Stimulated activated naive CD8-positive, alpha-beta T cell treated with anti-CD3 and anti-CD28 coated beads, Interleukin-15, Interleukin-2, amounts not matched to agents 100 U/mL and 50 U/mL, for 24 hours (primary cell): ENCODE measurements at regions not wholly inside any gene's neighbourhood (a gene's known extent, or its start where the extent isn't known, plus 50 kb on each side); places are given as distances from the start of the nearest gene placed in this dataset.

Experiments used
- ATAC-seq: fragments of 150-1000 bp; cut with Tn5 transposase; one replicate; pipeline ENCODE4 v1.10.0; 2021
- DNase-seq: peaks from one replicate; pipeline ENCODE4 v3.0.0; 2021

DNA sequence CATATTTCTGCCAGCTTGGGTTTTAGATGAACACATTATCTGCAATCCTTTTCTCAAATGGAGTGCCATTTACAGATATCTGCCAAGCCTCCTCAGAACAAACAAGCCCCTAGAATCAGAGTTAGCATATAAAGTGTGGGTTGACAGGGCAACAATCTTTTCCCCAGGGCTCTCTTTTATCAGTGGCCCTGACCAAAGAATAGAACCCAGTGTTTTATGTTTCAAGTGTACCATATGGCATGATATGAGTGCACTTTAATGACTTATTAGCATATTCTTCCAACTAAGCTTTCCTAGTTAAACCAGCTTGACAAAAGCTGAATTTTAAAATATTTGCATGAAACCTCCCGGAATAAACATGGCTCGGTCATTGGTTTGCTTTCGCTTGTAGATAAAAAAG lies 57.3 kb downstream of the EVX1 start:
- DNase-seq: no peak
- no peak for ATAC-seq

DNA sequence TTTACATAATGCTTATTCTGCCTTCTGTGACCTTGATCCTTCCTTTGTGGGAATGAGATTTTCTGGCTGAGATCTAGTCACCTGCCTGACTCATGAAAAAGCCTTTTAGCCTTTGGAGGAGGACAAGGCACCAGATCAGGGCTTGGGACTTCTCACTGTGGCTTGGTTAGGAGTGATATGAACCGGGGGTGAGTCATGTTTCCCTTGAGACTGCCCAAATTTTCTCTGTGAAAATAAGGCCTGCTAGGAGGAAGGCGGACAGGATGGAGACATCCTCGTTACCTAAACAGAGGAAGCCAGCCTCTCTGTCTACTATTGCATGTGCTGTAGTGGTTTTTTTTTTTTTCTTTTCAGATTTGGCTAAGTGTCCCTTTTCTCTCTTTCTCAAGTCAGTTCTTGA lies 57.8 kb downstream of the EVX1 start:
- ATAC-seq (no peak), DNase-seq (no peak)

DNA sequence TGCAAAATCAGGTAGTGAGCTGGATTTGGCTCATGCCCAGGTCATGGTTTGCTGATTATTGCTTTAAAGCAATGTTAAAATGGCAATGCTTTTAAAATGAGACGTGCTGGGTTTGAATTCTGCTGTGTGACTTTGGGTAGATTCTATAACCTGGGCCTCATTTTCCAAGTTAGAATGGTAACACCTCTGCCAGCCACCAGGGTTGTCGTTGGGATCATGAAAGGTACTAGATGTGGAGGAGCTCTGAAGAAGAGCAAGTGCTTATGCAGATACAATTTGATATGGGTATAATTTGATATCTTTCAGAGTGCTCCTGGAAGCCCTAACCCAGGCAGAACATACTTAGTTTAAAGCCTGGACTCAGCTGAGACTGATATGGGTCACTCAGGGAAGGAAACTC lies 60.0 kb downstream of the EVX1 start:
- DNase-seq: no peak
- no peak for ATAC-seq

DNA sequence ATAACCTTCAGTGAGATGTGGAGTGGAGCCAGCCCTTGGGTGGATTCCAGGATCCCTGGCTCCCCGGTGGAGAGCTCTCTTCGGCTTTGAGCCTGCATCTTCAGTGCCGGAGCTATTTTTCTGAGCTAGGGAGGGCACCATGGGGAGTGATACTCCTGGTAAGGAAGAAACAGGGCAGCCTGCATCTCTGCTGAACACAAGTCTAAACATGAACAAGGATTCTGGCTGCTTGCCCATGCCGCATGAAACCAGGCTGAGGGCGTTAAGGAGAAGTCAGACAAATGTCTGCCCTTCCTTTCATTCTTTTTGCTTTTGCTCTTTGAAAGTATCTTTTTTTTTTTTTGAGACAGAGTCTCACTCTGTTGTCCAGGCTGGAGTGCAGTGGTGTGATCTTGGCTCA lies 60.4 kb downstream of the EVX1 start:
- DNase-seq (no peak), ATAC-seq (no peak)

DNA sequence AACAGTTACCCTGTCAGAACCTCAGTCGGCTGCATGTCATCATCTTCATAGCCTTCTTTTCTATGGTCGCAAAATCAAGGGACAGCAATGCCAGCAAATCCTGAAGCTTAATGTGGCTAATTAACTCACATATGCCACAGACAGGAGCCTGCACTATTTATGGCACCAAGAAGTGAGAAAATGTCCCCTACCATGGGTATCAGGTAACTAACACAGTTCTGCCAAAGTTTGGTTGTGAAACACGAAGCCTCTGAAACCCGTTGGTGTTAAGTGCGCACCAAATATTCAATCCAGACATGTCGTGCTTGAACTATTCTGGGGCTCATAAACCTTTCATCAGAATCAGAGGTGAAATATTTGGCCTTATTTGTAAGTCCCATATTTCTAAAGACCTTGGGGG lies 63.3 kb downstream of the EVX1 start:
- no peak for DNase-seq
- no peak for ATAC-seq

DNA sequence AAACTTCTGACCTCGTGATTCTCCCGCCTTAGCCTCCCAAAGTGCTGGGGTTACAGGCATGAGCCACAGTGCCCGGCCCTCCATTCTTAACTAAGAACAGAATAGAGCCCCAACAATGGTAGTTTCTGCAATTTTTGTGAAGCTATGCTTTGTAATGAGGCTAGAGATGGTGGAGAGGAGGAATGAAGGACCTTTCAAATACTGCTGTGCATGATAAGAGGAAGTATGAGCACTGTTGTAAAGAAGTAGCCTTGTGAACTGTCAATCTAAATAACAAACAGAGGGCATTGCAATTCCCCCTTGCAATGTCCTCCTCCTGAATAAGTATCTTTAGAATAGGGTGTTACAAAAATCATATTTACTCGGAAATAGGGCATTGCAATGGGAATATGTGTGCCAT lies 70.2 kb downstream of the EVX1 start:
- no peak for DNase-seq
- ATAC-seq: no peak

DNA sequence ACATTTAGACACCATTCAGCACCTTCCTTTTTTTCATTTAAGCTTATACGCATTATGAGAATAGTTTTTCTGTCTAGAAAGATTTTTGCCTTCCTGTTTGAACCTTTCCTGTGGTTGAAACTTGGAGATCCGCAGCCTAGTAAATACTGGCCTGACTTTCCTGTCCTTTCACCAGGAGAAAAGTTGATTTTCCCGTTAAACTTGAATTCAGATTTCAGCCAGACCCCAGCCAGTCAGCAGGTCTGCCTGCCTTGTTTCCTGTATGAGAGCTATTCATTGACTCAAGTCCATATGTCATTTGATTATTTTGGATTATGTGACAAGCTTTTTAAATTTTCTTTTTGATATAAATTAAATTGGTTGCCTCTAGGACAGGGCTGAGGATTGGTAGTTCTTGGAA lies 71.5 kb downstream of the EVX1 start:
- no peak for ATAC-seq

DNA sequence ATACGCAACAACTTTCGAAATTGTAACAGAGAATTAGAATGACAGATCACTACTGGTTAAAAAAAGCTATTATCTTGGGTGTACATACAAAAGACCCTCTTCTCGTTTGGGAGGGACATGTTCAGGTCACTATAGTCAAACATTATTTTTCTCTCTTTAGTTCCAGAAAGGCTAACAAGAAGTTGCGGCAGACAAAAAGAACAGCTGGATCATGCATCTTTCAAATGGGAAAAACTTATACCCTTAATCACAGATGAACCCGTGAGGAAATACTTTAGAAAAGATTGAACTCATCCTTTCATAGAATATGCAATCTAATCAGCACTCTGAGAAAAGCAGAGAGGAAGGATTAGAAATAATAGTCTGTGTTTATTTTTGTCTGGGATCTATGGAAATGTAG lies 72.5 kb downstream of the EVX1 start:
- DNase-seq (no peak), ATAC-seq (no peak)

More for the DNA sequence above, 71.5 kb downstream of the EVX1 start:
- no peak for DNase-seq

DNA sequence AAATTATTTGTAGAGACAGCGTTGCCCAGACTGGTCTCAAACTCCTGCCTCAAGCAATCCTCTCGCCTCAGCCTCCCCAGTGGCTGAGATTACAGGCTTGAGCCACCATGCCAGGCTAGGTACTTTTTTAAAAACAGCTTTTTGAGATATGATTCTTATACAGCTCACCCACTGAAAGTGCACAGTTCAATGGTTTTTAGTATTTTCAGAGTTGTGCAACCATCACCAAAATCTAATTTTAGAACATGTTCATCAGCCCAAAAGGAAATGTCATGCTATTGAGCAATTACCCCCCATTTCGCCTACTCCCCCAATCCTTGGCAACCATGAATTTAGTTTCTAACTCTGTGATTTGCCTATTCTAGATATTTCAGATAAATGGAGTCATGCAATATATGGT lies 73.7 kb downstream of the EVX1 start:
- DNase-seq: no peak
- ATAC-seq: no peak

DNA sequence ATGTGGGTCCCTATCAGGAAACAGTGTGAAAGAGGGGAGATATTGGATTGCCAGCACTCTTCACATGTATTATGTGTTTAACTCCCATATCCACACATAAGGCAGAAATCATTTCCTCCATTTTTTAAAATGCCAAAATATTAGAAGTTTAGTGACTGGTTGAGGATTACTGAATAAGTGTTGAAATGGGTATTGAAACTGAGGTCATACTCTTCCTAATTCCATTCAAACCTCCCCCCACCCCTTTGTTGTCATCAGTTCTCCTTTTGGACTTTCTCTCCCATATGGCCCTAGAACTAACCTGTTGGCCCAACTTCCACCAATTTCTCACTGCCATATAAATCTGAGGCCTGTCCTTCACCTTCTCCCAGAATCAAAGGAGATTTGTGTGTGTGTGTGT lies 81.6 kb downstream of the EVX1 start:
- ATAC-seq (no peak), DNase-seq (no peak)

DNA sequence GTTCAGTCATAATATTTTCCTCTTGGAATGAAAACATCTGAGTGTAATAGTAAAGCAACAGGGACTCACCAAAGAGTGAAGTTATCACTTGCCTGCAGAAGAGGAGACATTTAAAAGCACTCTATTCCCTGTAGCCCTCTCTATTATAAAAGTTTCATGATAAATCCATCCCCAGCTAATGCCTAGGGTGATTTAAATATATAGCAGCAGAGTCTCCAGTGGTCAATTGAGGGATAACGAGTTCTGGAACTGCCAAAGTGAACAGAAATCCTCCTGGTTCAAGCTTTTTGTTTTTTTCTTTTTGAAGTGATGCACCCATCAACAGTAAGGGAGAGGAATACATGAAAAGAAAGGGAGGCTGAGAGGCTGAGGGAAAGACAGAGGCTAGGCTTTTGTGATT lies 87.3 kb downstream of the EVX1 start:
- DNase-seq (no peak), ATAC-seq (no peak)

DNA sequence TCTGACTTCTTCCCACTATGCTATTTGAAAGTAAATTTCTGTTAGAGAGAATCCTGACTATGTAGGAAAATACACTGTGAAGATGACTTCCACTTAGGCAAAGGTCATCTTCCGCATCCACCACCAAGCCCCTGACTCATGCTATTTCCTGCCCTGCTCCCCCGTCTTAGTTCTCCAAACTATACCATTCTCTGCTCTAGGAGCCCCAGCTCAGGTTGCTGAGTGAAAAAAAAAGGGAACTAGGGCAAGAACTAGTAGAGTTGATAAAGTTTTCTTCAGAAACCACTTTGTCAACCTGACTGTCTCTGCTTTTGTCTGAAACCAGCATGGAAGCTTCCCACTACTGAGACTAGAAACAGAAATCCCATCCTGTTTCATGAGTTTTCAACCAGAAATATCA lies 96.9 kb downstream of the EVX1 start:
- ATAC-seq (peak; percentile 63), DNase-seq (no peak)

DNA sequence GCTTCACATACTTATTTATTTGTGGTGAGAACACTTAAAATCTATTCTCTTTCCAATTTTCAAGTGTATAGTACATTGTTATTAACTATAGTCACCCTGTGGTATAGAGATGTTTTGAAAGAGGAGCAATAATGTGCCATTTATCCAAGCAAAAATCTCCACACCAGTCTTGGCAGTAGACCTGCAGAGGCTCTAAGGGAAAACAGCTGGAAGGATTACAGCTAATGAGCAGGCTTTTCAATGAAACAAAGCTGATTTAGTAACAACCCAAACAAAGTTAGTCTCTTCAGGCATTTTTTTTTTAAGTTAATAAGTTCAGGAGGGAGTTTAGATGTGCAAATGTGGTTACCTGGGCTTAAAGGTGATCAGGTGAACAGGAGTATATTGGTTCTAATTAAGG lies 101.9 kb downstream of the EVX1 start:
- DNase-seq (no peak), ATAC-seq (no peak)

DNA sequence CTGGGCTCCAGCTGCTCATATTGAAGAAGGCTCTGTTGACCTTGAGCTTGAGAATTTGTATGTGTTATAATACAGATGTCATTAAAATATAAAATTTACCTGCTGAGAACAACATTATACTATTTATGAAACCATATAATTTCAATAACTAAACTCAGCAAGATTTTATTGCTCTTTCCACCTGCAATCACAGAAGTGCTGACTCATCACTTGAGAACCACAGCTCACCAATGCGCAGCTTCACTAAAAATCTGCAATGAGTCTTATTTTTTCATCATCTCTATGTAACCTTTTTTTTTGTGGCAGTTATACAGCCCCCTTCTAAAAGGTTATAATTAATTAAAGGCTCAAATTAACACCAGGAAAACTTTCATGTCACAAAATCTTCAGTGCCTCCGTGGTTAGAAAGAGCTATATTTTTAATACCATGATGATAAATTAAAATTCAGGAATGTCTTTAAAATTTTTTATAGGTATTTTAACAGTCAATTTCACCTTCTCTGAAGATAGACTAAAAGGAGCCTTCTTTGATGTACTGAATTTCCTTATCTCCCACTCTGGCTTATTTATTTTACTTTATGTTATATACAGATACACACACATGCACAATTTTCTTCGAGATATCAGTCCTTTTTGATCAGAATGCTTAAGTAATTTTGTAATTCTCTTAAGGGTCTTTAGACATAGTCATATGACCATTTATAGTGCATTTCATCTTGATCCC lies 102.7 kb downstream of the EVX1 start:
- ATAC-seq: no peak
- DNase-seq: no peak

DNA sequence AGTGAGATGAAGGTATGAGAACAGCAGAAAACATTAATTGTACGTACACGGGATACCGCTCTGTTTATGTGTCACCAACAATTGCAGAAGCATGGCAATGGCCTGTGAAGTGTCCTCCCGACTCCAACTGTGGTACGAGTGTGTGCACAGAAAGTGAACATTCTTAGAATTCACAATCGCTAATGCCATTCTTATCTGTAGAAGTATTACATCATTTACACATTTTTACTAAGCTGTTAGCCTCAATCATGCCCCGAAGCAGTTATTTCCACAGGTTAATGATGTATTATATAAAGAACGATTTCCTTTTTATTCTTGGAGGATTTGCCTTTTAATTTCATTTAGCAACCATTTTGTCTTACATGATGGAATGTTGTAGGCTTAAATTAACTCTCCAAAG lies 103.4 kb downstream of the EVX1 start:
- DNase-seq (no peak), ATAC-seq (no peak)

DNA sequence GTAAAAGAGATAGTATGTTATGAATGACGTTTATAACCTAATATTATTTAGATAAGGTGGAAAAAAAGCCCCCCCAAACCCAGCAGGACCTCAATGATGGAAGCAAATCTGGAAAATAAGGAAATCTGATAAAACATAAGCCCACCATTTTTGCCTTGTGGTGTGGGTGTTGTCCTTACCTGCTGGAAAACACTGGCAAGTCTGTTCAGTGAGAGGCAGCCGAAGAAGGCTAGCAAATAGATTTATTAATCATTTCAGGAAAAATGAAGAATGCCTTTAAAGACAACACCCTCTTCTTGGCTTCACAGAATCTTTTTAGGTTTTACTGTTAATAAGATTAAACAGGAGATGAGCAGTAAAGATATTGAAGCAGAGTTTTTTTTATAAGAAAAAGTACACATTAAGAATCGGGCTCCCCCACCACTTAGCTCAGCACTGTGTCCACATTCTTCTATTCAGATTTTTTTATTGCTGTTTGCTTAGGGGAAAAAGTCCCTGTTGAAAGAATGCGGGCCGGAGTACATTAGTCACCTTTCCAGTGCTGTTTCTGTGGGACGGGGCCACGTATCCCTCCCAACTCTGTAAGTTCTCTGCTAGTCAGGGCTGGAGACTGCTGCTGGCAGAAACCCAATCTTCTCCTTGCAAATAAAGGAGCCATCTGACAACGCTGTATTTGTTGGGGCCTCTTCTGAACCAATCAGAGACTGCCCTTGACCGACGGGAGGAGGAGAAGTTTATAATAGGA lies 104.1 kb downstream of the EVX1 start:
- ATAC-seq (no peak), DNase-seq (no peak)

DNA sequence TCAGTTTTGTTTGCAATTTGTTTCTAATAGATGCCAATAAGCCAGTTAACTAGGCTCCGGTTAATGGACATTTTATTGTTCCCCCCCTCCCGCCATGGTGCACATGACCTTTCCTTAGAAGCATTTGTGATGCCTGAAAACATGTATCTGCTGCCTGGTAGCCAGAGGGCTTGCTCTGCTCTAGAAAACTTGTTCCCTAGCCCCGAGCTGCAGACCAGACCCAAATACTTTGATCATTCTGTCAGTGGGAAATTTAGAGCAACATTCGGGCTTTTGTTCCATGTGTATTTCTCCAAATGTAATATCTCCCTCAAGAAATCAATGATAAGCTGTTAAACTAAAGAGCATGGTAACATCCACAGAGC lies 104.7 kb downstream of the EVX1 start:
- no peak for ATAC-seq
- DNase-seq: no peak

DNA sequence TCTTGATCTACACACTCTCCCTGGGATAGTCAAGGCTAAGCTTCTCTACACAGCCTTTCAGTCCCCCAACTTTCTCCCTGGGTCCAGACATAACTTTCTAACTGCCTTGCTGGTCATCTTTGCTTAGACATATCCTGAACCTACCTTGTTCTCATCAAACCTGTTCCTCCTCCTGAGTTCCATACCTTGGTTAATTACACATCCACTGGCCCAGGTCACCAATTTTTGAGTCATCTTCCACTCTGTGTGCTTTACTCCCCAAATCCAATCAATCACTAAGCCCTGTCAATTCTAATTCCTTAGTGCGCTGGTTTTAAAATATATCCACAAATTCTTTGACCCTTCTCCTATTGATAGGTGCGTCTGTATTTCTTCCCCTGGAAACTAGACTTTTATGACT lies 107.0 kb downstream of the EVX1 start:
- ATAC-seq: no peak

DNA sequence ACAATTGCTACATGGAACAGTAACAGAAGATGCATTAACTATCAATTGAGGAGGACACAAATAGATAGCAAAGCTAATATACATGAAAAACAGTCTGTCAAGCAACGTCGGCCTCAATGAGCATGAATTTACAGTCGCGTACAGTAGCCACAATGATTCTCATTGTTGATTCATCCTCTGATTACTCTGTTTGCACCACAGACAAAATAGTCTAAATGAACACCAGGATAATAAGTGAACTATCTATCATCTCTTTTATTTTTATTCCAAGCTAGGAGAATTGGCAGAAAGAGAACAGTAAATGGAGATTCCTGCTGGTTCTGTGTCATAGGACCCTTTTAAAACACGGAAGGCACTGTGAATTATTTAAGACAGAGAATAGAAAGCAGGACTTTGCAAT lies 108.5 kb downstream of the EVX1 start:
- ATAC-seq (no peak), DNase-seq (no peak)

More for the DNA sequence above, 107.0 kb downstream of the EVX1 start:
- DNase-seq: no peak

DNA sequence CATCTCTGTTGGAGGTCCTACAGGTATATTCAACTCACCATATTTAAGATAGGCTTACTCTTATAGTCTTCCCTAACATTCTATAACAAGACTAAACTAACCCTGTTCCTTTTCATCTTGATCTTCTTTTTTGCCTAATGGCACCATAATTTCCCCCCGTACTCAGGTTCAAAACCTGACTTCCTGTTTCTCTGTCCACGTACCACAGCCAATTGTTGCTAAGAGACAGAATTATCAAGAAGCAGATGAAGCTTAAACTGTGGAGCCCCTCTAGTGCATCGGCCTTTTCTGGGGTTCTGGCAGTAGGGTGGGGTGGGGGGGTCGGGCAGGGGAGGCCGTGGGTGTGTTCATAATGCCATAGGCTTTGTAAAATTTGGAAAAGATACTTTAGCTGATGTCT lies 109.2 kb downstream of the EVX1 start:
- ATAC-seq (no peak), DNase-seq (no peak)

DNA sequence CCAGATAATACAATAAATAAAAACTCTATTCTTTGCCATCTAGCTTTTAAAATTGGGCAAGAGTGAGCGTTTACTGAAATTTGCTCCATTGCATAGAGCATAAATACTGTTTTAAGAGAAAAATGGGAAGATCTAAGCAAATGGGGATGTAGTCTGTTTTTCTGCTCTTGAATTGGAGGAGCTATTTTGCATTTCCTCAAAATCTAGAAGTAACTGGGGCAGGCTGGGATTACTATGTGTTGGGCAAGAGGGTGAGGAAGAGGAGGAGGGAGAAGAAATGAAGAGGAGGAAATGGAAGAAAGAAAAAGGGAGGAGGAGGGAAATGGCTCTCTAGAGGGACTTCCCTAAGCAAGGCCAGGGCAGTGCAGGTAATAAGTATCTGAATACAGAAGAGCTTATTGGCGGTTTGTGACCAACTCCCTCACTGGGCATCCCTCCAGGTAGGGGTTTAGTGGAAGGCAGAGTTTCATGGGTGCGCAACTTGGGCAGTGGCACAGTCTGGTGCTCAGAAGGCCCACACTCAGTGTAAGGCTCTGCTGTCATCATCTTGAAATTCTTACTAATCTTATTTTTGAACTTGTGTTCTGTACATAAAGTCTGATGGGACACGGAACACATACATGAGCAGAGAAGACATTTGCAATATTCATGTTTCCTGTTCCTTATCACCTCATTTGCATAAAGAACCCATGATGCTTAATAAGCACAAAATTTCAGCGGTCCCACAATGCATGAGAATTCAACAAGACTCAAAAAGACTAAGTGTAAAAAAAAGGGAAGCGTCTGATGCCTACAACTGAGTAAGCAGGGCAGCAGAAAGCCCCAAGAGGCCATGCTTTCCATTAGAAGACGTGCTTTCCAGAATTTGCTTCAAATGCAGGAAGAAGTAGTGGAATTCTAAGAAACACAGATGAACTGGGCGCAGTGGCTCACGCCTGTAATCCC lies 116.9 kb downstream of the EVX1 start:
- DNase-seq: no peak

DNA sequence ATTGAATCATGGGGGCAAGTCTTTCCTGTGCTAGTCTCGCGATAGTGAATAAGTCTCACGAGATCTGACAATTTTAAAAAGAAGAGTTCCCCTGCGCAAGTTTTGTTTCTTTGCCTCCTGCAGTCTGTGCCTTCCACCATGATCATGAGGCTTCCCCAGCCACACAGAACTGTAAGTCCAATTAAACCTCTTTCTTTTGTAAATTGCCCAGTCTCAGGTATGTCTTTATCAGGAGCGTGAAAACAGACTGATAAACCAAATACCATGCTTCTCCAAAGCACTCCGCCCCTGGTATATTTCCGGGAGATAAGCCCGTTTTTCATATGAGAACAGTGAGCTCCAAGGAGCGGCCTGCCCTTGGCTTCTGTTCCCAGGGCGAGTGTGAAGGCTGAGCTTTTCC lies 118.9 kb downstream of the EVX1 start:
- ATAC-seq (no peak), DNase-seq (no peak)

More for the DNA sequence above, 116.9 kb downstream of the EVX1 start:
- ATAC-seq: no peak

DNA sequence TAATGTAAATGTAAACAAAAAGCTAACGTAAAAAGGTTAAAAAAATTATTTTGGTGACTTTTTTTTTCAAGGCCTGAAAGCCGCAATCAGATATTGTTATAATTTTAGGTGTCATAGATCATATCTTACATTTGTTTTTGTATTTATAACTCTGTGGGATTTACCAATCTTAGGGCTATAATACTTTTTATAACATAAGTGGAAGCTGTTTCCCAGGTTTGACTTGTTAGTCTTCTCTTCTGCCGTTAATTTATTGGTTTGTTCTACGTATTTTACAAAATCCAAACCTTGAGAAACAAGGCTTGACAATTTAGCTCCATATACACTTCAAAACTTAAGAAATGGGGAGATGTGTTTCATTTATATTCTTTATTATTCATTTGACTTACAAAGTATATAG lies 119.4 kb downstream of the EVX1 start:
- DNase-seq (no peak), ATAC-seq (no peak)
